CD4-positive, alpha-beta T cell (primary cell): ENCODE measurements at regions not wholly inside any gene's neighbourhood (a gene's known extent, or its start where the extent isn't known, plus 50 kb on each side); places are given as distances from the start of the nearest gene placed in this dataset.

Experiments
- ATAC-seq: fragments of 200-7000 bp; cut with Tn5 transposase; one replicate; pipeline ENCODE4 v1.10.0; 2022; ENCODE audit warnings: mild to moderate bottlenecking; ENCODE audit not compliant: poor library complexity
- CTCF ChIA-PET: fragments of 350-600 bp; sonication (Branson Sonifier 250); formaldehyde crosslinking; loops from one replicate; lab custom pipeline; 2021; ENCODE audit warnings: antibody characterized with exemption, inconsistent platforms; lab: Charles Lee
- POLR2A ChIA-PET: fragments of 350-600 bp; sonication (Branson Sonifier 250); formaldehyde crosslinking; loops from one replicate; lab custom pipeline; 2021; ENCODE audit warnings: antibody characterized with exemption, inconsistent platforms; lab: Charles Lee
- DNase-seq, 14 experiments: peaks; one replicate each; pipeline ENCODE4 v3.0.0-alpha.2; 2013 to 2020; ENCODE audit warnings: mixed read lengths in 2 of 14
- H3K27ac ChIP-seq, 2 donors: one replicate each; pipeline versions ENCODE4 v1.5.1 to v1.7.0; 2013; ENCODE audit warnings: low read length in 2 of 2, low read depth in 1 of 2, mild to moderate bottlenecking in 1 of 2
- H3K27me3 ChIP-seq, 2 experiments: 1 replicate in 1 of 2; 2 replicates in 1 of 2; pipeline versions ENCODE4 v1.6.1 to v1.7.0; 2013; ENCODE audit warnings: low read length in 2 of 2, control low read depth in 1 of 2, mild to moderate bottlenecking in 1 of 2, moderate library complexity in 1 of 2; ENCODE audit not compliant: insufficient read depth in 2 of 2, control insufficient read depth in 1 of 2
- H3K36me3 ChIP-seq: one replicate; pipeline ENCODE4 v1.6.1; 2013; ENCODE audit warnings: low read length, control low read depth; ENCODE audit not compliant: insufficient read depth
- H3K4me1 ChIP-seq: one replicate; pipeline ENCODE4 v1.6.1; 2013; ENCODE audit warnings: low read length, control low read depth; ENCODE audit not compliant: insufficient read depth
- H3K4me3 ChIP-seq: one replicate; pipeline ENCODE4 v1.5.1; 2013; ENCODE audit warnings: mild to moderate bottlenecking, low read length, moderate library complexity
- H3K9me3 ChIP-seq, 2 experiments: 1 replicate in 1 of 2; 2 replicates in 1 of 2; pipeline versions ENCODE4 v1.6.1 to v1.7.0; 2013; ENCODE audit warnings: low read length in 2 of 2, mild to moderate bottlenecking in 2 of 2, control low read depth in 1 of 2, moderate library complexity in 1 of 2; ENCODE audit not compliant: control insufficient read depth in 1 of 2, insufficient read depth in 1 of 2
- H3K27ac Mint-ChIP-seq: one replicate; pipeline ENCODE4 v1.8.0; 2020; ENCODE audit warnings: mixed read lengths
- H3K27me3 Mint-ChIP-seq: one replicate; pipeline ENCODE4 v1.8.0; 2021; ENCODE audit warnings: mixed read lengths
- H3K36me3 Mint-ChIP-seq: one replicate; pipeline ENCODE4 v1.8.0; 2021; ENCODE audit warnings: low read depth, mixed read lengths
- H3K4me1 Mint-ChIP-seq: one replicate; pipeline ENCODE4 v1.8.0; 2021; ENCODE audit warnings: low read depth, mixed read lengths
- H3K4me3 Mint-ChIP-seq: one replicate; pipeline ENCODE4 v1.8.0; 2020; ENCODE audit warnings: mild to moderate bottlenecking, mixed read lengths
- H3K9me3 Mint-ChIP-seq: one replicate; pipeline ENCODE4 v1.8.0; 2020; ENCODE audit warnings: mixed read lengths
- intact Hi-C, 2 experiments: fragments of 100-400 bp; cut with DNase I in 1 of 2; cut with micrococcal nuclease in 1 of 2; formaldehyde crosslinking; loops; one replicate each; pipeline versions ENCODE4 v1.15.1 to v1.9.0; 2023 to 2025; cut with DNase I, micrococcal nuclease
- TF ChIP-seq, protein P1 (sequence below): fragments of 200-600 bp; IDR thresholded peaks from one replicate; pipeline ENCODE4 v1.8.0; 2022; ENCODE audit warnings: antibody characterized with exemption, mild to moderate bottlenecking

GRCh38 chr2:101612019-101612418, 85.5 kb upstream of the MAP4K4 start:
- Mint-ChIP-seq H3K4me1 (no peaks in the 10 kb centered on the region), H3K27me3 (no peaks in the 10 kb centered on the region), H3K36me3 (no peaks in the 10 kb centered on the region), H3K27ac (no peak overlapping the region), H3K9me3 (no peaks in the 10 kb centered on the region), H3K4me3 (no peak overlapping the region)
- Histone ChIP-seq H3K36me3 (no peaks in the 10 kb centered on the region), H3K27me3 (no peaks in the 10 kb centered on the region), H3K4me1 (no peaks in the 10 kb centered on the region), H3K4me3 (no peak overlapping the region), H3K27ac (no peak overlapping the region), H3K9me3 (no peaks in the 10 kb centered on the region)
- CTCF ChIA-PET: no interaction called here
- ATAC-seq (no peak), DNase-seq (no peak)
- POLR2A ChIA-PET: no interaction called here
- TF ChIP-seq, protein P1, sequence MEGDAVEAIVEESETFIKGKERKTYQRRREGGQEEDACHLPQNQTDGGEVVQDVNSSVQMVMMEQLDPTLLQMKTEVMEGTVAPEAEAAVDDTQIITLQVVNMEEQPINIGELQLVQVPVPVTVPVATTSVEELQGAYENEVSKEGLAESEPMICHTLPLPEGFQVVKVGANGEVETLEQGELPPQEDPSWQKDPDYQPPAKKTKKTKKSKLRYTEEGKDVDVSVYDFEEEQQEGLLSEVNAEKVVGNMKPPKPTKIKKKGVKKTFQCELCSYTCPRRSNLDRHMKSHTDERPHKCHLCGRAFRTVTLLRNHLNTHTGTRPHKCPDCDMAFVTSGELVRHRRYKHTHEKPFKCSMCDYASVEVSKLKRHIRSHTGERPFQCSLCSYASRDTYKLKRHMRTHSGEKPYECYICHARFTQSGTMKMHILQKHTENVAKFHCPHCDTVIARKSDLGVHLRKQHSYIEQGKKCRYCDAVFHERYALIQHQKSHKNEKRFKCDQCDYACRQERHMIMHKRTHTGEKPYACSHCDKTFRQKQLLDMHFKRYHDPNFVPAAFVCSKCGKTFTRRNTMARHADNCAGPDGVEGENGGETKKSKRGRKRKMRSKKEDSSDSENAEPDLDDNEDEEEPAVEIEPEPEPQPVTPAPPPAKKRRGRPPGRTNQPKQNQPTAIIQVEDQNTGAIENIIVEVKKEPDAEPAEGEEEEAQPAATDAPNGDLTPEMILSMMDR: no peak
- intact Hi-C loops: no loop called here

GRCh38 chr2:101610750-101611315, 86.7 kb upstream of the MAP4K4 start:
- no peak overlapping the region for H3K27ac Mint-ChIP-seq

DNA sequence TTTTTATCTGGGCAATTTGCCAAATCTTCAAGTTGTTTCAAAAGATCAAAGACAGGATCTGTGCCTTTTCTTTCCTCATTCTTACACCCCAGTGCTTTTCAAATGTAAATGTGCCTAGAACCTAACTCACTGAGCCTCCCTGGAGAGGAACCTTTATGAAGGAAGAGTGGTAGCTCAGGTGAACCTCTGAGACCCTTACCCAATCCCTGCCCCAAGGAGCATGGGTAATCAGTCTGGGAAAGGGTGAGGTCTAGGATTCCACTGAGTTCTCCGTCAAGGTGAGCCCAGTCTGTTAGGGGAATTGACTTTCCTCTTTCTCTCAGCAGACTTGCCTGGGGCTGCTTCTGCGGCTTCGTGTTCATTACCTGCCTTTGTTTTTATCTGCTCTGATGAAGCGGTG, 88.1 kb upstream of the MAP4K4 start:
- Mint-ChIP-seq H3K9me3 (peaks cover 3% of the 10 kb centered on the region), H3K27me3 (no peaks in the 10 kb centered on the region), H3K4me3 (no peak overlapping the region), H3K36me3 (no peaks in the 10 kb centered on the region), H3K4me1 (no peaks in the 10 kb centered on the region), H3K27ac (no peak overlapping the region)
- ChIA-PET POLR2A (no interaction called here), CTCF (no interaction called here)
- TF ChIP-seq, protein P1: no peak
- DNase-seq (no peak), ATAC-seq (no peak)
- Histone ChIP-seq H3K4me1 (no peaks in the 10 kb centered on the region), H3K4me3 (no peak overlapping the region), H3K27me3 (no peaks in the 10 kb centered on the region), H3K36me3 (no peaks in the 10 kb centered on the region), H3K27ac (no peak overlapping the region), H3K9me3 (no peaks in the 10 kb centered on the region)
- intact Hi-C loops: loop anchor here in 1 of 2 experiments (5.0 kb wide), 1 partner anchor 82 kb away; no protein-coding TSS in a partner anchor

More at GRCh38 chr2:101610750-101611315, 86.7 kb upstream of the MAP4K4 start:
- no peak for ATAC-seq
- intact Hi-C loops: no loop called here
- TF ChIP-seq, protein P1: no peak
- no peak overlapping the region for H3K4me3 Mint-ChIP-seq
- H3K9me3 Mint-ChIP-seq: peaks cover 3% of the 10 kb centered on the region
- H3K36me3 Mint-ChIP-seq: no peaks in the 10 kb centered on the region
- Histone ChIP-seq H3K4me1 (no peaks in the 10 kb centered on the region), H3K27ac (no peak overlapping the region), H3K36me3 (no peaks in the 10 kb centered on the region), H3K27me3 (no peaks in the 10 kb centered on the region), H3K9me3 (no peaks in the 10 kb centered on the region), H3K4me3 (no peak overlapping the region)
- no peaks in the 10 kb centered on the region for H3K27me3 Mint-ChIP-seq
- no peaks in the 10 kb centered on the region for H3K4me1 Mint-ChIP-seq
- no peak for DNase-seq
- CTCF ChIA-PET: no interaction called here
- POLR2A ChIA-PET: no interaction called here
